GM18505 (cell line): ENCODE measurements at regions not wholly inside any gene's neighbourhood (a gene's known extent, or its start where the extent isn't known, plus 50 kb on each side); places are given as distances from the start of the nearest gene placed in this dataset.

Source experiments
- ATAC-seq: cut with Tn5 transposase; IDR thresholded peaks from one replicate; pipeline ENCODE4 v1.9.1; 2021; ENCODE audit not compliant: unreplicated experiment
- POLR2A ChIP-seq: IDR thresholded peaks from 4 replicates; pipeline ENCODE4 v1.6.1; 2011; ENCODE audit warnings: borderline replicate concordance; ENCODE audit not compliant: insufficient read depth, insufficient read length; ENCODE audit errors: extremely low read depth

DNA sequence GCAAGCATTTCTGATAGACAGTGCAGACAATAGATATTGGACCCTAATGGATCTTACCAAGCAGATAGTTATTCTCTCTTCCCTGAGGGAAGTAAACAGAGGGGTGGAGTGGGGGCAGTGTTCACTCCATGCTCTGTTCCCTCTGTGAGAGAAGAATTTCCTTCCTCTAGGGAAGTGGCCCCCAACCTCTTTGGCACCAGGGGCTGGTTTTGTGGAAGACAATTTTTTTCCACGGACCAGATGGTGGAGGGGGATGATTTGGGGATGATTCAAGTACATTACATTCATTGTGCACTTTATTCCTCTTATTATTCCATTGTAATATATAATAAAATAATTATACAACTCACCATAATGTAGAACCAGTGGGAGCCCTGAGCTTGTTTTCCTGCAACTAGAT, 459.9 kb downstream of the ADGRL2 start:
- no peak for TF ChIP-seq POLR2A

DNA sequence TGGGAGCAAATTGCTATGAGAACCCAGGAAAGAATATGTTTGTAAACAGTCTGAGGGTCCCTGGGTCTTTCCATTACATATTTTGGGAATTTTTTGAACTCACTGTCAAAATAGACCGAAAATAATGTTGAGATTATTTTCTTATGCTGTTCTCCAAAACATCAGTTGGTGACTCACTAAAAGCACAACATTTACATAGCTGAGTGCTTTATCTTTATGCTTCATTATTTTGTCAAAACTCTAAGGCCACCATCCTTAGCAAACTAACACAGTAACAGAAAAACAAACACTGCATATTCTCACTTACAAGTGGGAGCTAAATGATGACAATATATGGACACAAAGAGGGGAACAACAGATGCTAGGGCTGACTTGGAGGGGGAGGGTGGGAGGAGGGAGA, 459.3 kb downstream of the ADGRL2 start:
- ATAC-seq, result no peak
- TF ChIP-seq POLR2A, result no peak

More for the DNA sequence above, 459.9 kb downstream of the ADGRL2 start:
- ATAC-seq, result no peak

GRCh38 chr1:82258887-82259286, 458.2 kb downstream of the ADGRL2 start:
- TF ChIP-seq POLR2A, result no peak
- ATAC-seq, result no peak

GRCh38 chr1:82246050-82246449, 445.3 kb downstream of the ADGRL2 start:
- ATAC-seq, result no peak
- no peak for TF ChIP-seq POLR2A

DNA sequence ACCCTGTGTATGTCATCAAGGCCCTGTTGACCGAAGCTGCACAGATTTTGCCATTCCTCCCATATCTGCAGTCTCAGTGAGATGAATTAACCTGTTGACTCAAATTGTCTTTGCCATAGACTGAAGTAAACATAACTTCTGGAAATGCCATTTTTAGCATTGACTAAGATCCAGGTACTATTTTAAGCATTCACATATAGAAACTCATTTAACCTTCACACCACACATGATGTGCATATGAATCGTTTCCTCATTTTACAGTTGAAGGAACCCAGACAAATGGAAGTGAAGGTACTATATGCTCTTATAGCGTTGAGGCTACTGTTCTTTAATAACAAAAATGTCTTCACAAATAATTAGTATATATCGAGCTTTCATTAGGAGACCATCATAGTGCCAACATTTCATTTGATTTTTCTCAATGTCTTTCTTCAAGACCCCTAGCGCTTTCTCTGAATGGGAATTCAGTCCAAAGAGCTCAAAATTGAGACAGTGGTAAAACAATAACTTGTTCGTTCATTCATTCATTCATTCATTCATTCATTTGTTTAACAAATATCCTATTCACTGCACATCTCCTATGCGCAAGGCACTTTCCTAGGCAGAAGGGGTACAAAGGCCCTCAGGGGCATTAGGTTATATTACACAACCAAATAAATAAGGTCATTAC, 444.7 kb downstream of the ADGRL2 start:
- no peak for ATAC-seq
- no peak for TF ChIP-seq POLR2A

DNA sequence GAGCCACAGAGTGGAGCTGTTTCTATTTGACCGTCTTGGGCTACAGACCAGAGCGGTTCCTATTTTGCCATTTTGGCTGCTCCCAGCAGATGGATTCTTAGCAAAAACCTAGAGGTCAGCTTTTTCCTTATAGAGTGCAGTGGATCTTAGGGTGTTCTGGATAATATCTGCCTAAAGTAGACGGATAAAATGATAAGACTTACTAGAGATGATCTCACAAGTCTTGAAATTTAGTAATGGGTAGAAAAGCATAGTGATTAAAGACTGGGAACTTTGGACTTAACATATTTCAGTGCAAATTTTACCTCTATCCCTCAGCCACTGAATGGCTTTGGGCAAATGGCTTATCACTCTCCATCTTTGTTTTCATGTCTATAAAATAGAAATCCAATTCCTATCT, 439.8 kb downstream of the ADGRL2 start:
- TF ChIP-seq POLR2A, result no peak
- no peak for ATAC-seq

GRCh38 chr1:82230667-82231066, 429.9 kb downstream of the ADGRL2 start:
- no peak for TF ChIP-seq POLR2A
- ATAC-seq, result no peak

DNA sequence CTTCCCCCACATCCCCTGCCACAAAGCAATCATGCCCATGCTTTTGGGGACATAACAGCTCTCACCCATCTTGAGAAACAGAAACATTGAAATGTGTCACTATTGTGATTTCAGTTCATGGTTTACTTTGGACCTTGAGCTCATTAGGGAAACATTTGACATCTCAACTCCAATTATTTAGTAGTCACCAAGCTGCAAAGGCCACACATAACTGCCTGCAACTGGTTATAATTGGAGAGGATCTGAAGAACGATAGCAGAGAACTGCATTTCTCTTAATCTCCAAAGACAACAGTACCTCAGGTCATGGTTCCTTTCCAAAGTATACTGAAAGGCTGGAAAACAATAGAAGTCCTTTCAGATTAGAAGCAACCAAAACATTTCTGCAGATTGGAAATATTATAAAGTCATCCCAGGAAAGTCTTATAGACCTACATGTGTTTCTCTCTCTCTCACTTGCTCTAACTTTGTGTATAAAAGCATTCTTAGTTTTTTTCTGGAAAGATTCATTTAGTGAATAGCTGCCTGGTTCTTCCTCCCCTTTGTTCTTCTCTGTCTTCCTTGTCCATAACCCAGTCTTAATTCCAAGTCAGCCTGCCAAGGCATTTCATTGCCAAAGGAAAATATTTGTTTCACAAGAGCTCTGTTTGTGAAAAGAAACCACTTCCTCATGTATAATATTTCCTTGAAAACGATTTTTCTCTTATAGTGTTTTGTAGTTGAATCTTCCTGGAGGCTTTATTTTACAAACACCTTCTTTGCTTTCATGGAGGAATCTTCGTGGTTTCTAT, 426.8 kb downstream of the ADGRL2 start:
- no peak for TF ChIP-seq POLR2A

GRCh38 chr1:82226186-82226505, 425.4 kb downstream of the ADGRL2 start:
- no peak for TF ChIP-seq POLR2A
- ATAC-seq, result no peak

More for the DNA sequence above, 426.8 kb downstream of the ADGRL2 start:
- no peak for ATAC-seq

DNA sequence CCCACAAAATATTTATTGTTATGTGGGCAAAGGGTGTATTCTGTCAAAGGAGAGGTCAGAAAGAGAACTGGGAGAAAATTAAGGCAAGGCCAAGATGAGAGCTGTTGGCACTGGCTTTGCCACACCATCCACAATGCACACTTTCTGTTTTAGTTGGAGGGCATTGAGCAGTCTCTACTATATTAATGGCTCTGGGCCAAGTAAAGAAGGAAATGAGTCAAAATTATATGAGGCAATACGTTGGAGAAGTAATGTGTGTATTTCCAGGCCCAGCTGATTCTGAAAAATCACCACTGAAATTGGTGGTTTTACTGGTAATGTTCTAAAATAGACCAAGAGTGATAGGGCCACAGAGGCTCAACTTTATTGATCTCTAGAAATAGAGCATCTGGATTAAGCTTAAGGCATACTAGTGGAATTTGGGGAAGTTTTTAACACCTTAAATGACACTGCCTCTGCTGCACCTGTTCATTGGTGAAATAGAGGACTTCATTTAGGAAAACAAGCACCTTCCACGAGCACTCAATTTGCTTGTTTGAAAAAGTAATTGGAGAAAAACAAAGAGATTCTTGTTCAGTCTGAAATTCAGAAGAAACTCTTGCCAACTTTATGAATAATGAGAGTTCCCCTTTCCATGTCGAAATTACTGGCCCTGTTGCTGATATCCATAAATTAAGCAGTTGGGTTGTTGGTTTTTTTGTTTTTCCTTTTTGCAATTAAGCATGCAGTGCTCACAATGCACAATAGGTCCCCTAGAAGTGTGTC, 424.9 kb downstream of the ADGRL2 start:
- no peak for TF ChIP-seq POLR2A
- peak; percentile 75 for ATAC-seq

- TF ChIP-seq POLR2A, result no peak
- no peak for ATAC-seq
Observed at GRCh38 chr1:82223091-82223490, 422.4 kb downstream of the ADGRL2 start.

GRCh38 chr1:82221721-82222120, 421.0 kb downstream of the ADGRL2 start:
- no peak for TF ChIP-seq POLR2A

GRCh38 chr1:82220754-82221153, 420.0 kb downstream of the ADGRL2 start:
- no peak for TF ChIP-seq POLR2A
- no peak for ATAC-seq

More at GRCh38 chr1:82221721-82222120, 421.0 kb downstream of the ADGRL2 start:
- ATAC-seq, result no peak
